ENCODE measurements at regions not wholly inside any gene's neighbourhood (a gene's known extent, or its start where the extent isn't known, plus 50 kb on each side); places are given as distances from the start of the nearest gene placed in this dataset.
"Not testable (repeated sequence)": the region's sequence is repeated elsewhere in the genome, so short reads cannot be mapped to it uniquely, and the experiment has no call there.

DNA sequence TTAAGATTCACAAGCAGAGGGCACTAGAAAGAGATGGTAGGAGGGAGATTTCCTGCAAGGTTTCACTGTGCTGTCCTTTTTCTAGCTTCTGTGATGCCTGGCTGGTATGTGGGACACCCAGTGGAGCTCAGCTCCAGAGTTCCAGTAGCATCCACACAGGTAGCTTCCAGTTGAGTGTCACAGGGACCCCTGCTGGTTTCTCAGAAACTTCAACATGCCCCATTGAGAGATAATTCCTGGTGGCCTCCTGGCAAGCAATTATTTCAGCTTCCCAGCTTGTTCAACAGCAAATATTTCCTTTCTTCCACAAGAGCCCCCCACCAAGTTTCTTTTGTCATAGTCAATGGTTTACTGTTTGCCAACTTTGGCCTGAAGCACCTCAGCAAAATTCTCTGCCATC lies 858.7 kb downstream of the REEP3 start:
- no peak for DNase-seq (ENCODE audit: low spot score)
- intact Hi-C loops (cut with DNase I), result no loop called here

DNA sequence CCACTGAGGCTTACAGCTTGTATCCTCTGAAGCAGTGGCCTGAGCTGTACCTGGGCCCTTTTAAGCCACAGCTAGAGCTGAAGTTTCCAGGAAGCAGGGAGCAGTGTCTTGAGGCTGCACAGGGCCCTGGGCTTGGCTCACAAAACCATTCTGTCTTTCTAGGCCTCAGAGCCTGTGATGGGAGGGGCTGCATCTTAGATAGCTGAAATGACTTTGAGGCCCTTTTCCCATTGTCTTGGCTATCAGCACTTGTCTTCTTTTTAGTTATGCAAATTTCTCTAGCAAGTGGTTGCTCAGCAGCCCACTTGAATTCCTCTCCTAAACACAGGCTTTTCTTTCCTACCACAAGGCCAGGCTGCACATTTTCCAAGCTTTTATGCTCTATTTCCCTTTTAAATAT lies 864.2 kb downstream of the REEP3 start:
- DNase-seq (ENCODE audit: low spot score), result no peak
- intact Hi-C loops (cut with DNase I), result no loop called here

GRCh38 chr10:64394744-64395143 lies 873.5 kb downstream of the REEP3 start:
- DNase-seq (ENCODE audit: low spot score), result no peak
- intact Hi-C loops (cut with DNase I), result no loop called here

DNA sequence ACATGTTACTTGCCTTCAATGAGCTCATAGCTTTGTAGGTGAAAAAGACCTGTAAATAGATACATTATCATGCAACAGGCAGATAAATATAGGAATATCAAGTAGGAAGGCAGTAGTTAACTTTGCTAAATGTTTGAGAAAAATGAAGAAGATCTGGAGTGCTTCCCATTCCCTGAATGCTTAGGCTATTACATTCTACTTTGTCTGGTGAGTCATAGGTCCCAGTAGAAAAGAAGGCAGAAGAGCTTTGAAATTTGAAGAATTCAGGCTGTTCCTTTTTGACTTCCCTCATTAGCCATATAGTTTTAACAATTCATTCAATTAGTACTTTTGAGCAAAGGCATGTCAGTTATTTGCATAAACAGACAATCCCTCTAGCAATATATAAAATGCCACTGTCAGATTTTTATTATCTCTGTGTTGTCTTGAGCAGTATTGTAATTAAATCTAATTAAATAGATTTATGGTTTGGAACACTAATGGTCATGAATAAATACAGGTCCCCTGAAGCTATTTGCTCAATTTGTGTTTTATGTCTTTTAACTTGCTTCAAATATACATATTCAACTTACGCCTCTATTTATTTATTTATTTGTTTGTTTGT lies 875.0 kb downstream of the REEP3 start:
- no peak for DNase-seq (ENCODE audit: low spot score)
- intact Hi-C loops (cut with DNase I), result no loop called here

DNA sequence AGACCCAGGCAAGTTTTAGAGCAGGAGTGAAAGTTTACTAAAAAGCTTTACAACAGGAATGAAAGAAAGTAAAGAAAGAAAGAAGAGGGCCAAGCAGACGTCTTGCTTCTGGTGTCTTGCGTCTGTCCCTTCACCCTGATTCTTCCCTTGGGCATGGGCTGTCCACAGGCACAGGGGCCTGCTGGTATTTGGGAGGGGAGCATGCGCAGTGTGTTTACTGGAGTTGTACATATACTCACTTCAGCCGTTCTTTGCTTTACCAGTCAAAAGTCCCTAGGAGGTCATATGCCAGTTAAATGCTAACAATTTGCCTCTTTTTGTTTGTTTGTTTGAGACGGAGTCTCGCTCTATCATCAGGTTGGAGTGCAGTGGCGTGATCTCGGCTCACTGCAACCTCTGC lies 875.9 kb downstream of the REEP3 start:
- DNase-seq (ENCODE audit: low spot score), result no peak
- intact Hi-C loops (cut with DNase I), result no loop called here

DNA sequence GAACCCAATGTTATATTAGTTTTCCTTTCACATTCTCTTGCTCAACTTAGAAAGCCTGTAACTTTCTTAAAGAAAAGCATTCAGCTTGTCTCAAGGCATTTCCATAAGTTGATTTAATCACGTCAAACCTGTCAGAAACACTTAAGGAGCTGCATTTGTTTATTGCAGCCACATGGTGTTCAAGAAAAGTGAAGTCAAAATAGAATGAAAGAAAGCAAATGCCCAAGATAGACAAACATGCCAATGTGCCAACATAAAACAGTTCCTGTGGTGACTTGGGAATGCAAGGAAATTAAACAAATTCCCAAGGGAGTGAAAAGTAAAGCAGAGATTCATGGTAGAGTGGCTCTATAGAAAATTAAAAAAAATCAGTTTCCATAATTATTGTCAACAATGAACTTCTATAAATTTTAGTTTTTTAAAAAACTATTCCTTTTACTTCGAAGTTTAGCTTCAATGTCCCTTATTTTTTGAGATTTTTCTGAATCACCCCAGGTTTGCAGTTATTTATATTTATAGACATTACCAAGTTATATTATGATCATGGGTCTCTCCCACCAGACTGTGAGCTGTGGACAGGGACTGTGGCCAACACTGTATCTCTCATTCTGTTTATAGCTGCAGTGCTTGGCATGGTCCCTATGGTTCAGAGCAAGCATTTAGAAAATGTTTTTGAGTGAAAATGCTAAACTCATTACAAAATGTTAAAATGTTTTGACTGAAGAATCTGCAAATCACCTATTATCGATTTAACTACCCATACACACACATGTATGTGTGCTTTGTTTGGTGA lies 887.4 kb downstream of the REEP3 start:
- intact Hi-C loops (cut with DNase I), result no loop called here
- DNase-seq (ENCODE audit: low spot score), result no peak

GRCh38 chr10:64409349-64409748 lies 888.1 kb downstream of the REEP3 start:
- DNase-seq (ENCODE audit: low spot score), result no peak
- intact Hi-C loops (cut with DNase I), result no loop called here

DNA sequence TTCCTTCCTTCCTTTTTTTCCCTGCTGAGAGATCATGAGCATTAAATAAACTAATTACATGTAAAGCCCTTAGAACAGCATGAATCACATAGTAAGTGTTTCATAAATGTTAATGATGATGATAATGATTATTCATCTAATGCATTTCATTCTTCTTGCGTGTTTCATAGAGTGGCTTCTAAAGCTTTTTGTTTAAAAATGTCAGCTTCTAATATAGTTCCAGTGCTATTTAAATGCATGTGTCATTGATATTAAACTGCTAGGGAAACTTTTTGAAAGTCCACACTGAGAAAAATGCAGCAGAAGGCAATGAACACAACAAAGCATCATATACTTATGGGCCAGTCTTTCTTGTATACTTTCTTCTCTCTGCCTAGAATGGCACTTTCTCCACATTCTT lies 894.8 kb downstream of the REEP3 start:
- intact Hi-C loops (cut with DNase I), result no loop called here
- no peak for DNase-seq (ENCODE audit: low spot score)

DNA sequence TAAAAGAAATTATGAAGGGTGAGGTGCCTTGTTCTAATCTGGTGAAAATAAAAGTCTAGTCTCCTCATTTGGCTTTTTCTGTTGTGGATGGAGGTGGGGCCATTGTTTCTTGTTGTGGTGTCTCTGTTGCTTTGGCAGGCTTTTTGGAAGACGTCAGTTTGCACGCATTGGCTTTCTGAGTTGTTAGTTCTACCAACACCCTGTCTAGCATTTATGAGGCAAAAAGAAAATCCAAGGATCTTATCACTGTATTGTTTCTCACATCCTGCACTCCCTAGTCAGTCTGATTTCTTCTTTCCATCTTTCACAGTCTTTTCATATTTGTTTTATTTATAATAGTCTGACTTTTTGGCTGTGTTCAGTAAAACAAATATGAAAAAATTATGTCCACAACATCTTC lies 898.3 kb downstream of the REEP3 start:
- DNase-seq (ENCODE audit: low spot score), result no peak
- intact Hi-C loops (cut with DNase I), result no loop called here

DNA sequence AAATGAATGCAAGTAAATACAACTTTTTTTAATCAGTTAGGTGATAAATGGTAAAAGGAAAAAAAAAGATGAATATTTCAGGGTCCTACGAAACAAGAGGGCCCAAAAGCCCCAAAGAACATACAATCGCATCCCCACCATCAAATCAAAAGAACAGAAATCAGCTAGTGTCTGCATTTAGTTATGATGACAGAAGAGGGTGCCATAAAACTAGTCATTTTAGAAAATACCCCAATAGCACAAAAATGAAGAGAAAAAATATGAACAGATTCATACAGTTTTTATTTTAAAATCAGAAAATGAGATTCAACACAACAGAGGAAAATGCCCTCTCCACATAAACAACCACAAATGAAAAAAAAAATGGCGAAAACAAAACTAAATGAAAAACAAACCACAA lies 905.5 kb downstream of the REEP3 start:
- DNase-seq (ENCODE audit: low spot score), result no peak
- intact Hi-C loops (cut with DNase I), result no loop called here

- no peak for DNase-seq (ENCODE audit: low spot score)
- intact Hi-C loops (cut with DNase I), result no loop called here
These were observed 909.6 kb downstream of the REEP3 start for GRCh38 chr10:64430690-64431323.

DNA sequence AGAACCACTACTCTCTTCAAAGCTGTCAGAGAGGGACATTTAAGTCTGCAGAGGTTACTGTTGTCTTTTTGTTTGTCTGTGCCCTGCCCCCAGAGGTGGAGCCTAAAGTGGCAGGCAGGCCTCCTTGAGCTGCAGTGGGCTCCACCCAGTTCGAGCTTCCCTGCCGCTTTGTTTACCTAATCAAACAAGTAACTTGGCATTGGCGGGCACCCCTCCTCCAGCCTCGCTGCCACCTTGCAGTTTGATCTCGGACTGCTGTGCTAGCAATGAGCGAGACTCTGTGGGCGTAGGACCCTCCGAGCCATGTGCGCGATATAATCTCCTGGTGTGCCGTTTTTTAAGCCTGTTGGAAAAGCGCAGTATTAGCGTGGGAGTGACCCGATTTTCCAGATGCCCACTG lies 920.7 kb downstream of the REEP3 start:
- DNase-seq (ENCODE audit: low spot score); intact Hi-C loops (cut with DNase I): not testable (repeated sequence)

GRCh38 chr10:64444163-64444562 lies 923.0 kb downstream of the REEP3 start:
- no peak for DNase-seq (ENCODE audit: low spot score)
- intact Hi-C loops (cut with DNase I), result no loop called here

- no peak for DNase-seq (ENCODE audit: low spot score)
- intact Hi-C loops (cut with DNase I), result no loop called here
These were observed 923.4 kb downstream of the REEP3 start for GRCh38 chr10:64444564-64444963.

GRCh38 chr10:64449603-64450002 lies 928.4 kb downstream of the REEP3 start:
- intact Hi-C loops (cut with DNase I), result no loop called here
- DNase-seq (ENCODE audit: low spot score), result no peak

GRCh38 chr10:64450312-64450711 lies 929.1 kb downstream of the REEP3 start:
- no peak for DNase-seq (ENCODE audit: low spot score)
- intact Hi-C loops (cut with DNase I), result no loop called here

GRCh38 chr10:64454962-64455361 lies 933.8 kb downstream of the REEP3 start:
- intact Hi-C loops (cut with DNase I), result no loop called here
- DNase-seq (ENCODE audit: low spot score), result no peak

DNA sequence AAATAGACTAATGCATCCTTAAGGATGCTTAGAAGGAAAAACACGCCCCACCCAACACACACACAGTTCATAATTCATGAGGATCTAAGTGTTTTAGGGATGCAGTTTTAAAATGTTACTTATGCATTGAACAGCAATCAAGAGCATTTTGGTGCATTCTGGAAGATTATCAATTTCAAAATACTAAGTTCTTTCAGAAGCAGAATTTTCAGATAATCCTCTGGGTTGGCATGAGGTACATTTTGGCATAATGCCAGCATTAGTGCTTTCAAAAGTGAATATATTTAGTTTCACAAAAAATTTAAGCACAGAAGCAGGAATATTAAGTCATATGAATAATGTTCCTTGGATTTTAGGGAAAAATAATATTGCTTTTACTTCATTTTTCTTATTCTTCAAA lies 937.1 kb downstream of the REEP3 start:
- no peak for DNase-seq (ENCODE audit: low spot score)
- intact Hi-C loops (cut with DNase I), result no loop called here

GRCh38 chr10:64463406-64463805 lies 942.2 kb downstream of the REEP3 start:
- intact Hi-C loops (cut with DNase I), result no loop called here
- no peak for DNase-seq (ENCODE audit: low spot score)

DNA sequence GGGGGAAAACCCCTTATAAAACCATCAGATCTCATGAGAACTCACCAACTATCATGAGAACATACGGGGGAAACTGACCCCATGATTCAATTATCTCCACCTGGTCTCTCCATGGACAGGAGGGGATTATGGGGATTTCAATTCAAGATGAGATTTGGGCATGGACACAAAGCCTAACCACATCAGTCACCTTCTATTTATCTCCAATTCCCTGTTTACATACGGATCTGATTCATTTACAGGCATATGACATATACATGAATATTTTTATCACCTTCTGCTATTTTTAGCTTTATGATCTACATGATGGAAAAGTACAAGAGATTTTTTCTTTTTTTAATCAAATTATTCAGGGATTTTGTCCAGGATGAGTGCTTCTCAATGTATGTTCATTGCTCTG lies 944.5 kb downstream of the REEP3 start:
- no peak for DNase-seq (ENCODE audit: low spot score)
- intact Hi-C loops (cut with DNase I), result no loop called here

GRCh38 chr10:64468219-64468618 lies 947.0 kb downstream of the REEP3 start:
- DNase-seq (ENCODE audit: low spot score), result no peak

More at GRCh38 chr10:64468219-64468618, 947.0 kb downstream of the REEP3 start:
- intact Hi-C loops (cut with DNase I), result no loop called here
